Fibroblast of the aortic adventitia (primary cell): ENCODE measurements at regions not wholly inside any gene's neighbourhood (a gene's known extent, or its start where the extent isn't known, plus 50 kb on each side); places are given as distances from the start of the nearest gene placed in this dataset.

Source experiments
- DNase-seq: peaks from one replicate; pipeline ENCODE4 v3.0.0-alpha.2; 2010; ENCODE audit warnings: low read depth
- H3K4me3 ChIP-seq: 2 replicates; pipeline ENCODE4 v1.5.1; 2011; ENCODE audit warnings: low read depth, mild to moderate bottlenecking, control low read depth, low read length, moderate library complexity
- TF ChIP-seq, protein P1 (sequence below): IDR thresholded peaks from 2 replicates; pipeline ENCODE4 v1.5.1; 2011; ENCODE audit warnings: mild to moderate bottlenecking, low read length, control low read depth, inconsistent platforms; ENCODE audit not compliant: insufficient read depth

DNA sequence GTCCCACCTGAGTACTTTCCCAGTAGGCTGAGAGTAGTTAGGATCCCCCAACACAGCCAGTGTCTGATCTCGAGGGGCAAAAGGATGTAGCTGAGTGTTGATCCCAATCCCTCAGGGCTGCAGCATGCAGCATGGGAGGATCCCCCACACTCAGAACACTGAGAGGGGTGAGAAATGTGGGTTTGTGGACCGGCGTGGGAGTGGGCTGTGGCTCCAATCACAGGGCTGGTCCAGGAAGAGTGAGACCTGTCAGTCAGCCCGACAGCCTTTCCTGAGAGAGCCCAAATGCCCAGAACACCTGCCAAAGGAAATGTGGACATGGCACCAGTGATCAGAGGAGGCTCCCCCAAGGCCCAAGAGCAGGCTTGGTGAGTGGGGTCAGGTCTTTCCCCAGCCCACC lies 228.3 kb upstream of the MGAT4C start:
- TF ChIP-seq, protein P1, sequence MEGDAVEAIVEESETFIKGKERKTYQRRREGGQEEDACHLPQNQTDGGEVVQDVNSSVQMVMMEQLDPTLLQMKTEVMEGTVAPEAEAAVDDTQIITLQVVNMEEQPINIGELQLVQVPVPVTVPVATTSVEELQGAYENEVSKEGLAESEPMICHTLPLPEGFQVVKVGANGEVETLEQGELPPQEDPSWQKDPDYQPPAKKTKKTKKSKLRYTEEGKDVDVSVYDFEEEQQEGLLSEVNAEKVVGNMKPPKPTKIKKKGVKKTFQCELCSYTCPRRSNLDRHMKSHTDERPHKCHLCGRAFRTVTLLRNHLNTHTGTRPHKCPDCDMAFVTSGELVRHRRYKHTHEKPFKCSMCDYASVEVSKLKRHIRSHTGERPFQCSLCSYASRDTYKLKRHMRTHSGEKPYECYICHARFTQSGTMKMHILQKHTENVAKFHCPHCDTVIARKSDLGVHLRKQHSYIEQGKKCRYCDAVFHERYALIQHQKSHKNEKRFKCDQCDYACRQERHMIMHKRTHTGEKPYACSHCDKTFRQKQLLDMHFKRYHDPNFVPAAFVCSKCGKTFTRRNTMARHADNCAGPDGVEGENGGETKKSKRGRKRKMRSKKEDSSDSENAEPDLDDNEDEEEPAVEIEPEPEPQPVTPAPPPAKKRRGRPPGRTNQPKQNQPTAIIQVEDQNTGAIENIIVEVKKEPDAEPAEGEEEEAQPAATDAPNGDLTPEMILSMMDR: no peak
- no peak overlapping the region for H3K4me3 ChIP-seq
- no peak for DNase-seq

DNA sequence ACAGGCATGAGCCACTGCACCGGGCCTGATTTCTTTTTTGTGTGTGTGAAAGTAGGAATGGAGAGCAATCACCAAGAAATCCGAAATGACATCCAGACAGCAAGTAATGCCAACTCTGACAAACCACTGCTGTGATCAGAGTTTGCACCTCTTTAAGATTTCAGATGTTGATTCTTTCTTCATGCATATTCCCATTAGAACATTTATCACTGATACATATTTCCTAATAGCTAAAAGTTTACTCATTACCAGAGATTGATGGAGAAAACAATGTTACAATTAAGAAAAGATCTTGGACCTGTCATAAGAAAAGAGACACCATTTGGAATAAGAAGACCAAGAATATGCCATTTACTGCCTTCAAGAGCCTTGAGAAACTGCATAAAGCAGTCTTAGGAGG lies 217.0 kb upstream of the MGAT4C start:
- TF ChIP-seq, protein P1: no peak
- H3K4me3 ChIP-seq: no peak overlapping the region
- DNase-seq: no peak

DNA sequence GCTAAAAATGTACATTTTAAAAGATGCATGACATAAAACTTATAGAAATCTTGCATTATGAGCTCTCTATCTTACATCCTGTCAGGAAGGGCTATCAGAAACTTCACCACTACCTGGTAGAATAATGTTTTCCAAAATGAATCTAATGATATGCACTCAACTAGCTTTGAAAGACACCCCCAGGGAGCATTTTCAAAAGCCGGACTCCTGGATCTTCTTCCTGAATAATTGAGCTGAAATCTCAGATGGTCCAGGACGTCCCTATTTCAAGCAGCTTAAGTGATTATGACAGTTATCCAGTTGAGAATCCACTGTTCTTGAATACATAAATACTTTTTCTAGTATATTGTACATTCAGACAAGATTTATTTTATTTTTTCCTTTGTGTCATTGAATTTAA lies 200.6 kb upstream of the MGAT4C start:
- TF ChIP-seq, protein P1: no peak
- DNase-seq: no peak
- no peak overlapping the region for H3K4me3 ChIP-seq

DNA sequence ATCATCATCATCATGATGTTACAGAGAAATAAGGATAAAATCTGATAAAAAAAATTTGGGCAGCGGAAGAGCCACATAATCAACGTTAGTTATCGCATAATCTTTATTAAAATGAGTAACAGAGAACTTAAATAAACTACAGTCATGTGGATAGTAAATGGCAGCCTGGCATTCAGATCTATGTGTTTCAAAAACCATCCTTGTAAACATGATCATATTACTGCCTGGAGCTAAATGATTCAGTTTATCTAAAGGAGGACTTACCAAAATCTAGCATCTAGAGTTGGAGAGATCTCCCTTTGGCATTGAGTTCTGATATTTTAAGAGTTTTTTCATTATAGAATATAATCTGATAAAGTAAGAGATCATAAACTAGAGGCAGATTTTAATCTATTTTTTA lies 200.1 kb upstream of the MGAT4C start:
- no peak for DNase-seq
- H3K4me3 ChIP-seq: no peak overlapping the region
- TF ChIP-seq, protein P1: no peak

DNA sequence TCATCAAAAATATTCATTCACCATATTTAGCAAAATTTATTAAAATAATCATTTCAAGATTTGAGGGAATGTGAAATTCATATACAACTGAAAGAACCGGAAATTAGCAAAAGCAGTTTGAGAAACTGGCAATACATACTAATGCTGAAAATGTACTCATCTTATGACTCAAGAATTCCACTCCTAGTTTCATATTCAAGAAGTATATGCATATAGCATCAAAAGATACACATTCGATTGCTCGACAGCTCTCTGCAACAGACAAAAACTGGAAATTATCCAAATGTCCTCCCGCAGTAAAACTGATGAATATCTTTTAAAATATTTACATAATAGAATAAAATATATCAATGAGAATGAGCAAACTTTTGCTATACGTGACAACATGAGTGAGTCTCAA lies 189.2 kb upstream of the MGAT4C start:
- no peak for DNase-seq
- TF ChIP-seq, protein P1: no peak

DNA sequence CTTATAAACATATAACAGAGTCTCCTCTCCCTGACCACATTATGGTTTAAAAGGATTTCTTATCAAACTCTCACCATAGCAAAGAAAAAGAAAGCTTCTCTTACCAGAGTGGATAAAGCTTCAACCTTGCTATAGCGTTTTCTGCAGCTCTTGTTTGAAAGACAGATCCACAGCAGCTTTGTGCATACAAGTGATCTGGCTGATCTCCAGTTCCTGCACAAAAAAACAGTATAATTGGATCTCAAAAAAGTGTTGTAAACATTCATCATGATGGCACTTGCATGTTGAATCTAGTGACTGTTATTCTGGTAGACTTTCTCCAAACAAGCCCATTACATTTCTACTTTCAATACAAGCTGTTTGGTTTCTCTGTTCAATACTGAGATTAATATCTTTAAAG lies 178.9 kb upstream of the MGAT4C start:
- DNase-seq: no peak
- TF ChIP-seq, protein P1: no peak
- no peak overlapping the region for H3K4me3 ChIP-seq

More for the DNA sequence above, 189.2 kb upstream of the MGAT4C start:
- no peak overlapping the region for H3K4me3 ChIP-seq

DNA sequence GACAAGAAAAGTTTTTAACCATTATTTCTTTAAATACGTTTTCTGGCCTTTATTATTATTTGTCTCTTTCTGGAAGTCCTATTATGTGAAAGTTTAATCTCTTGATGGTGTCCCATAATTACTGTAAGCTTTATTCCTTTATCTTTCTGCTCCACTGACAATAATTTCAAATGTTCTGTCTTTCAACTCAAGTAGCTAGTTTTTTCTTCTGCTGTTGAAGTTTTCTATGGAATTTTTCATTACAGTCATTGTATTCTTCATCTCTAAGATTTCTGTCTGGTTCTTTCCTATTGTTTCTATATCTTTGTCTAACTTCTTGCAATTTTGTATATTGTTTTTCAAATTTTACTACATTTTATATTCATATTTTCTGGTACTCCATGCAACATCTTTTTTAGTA lies 173.6 kb upstream of the MGAT4C start:
- no peak overlapping the region for H3K4me3 ChIP-seq
- TF ChIP-seq, protein P1: no peak
- DNase-seq: no peak
